Caco-2 (cell line): ENCODE measurements at regions not wholly inside any gene's neighbourhood (a gene's known extent, or its start where the extent isn't known, plus 50 kb on each side); places are given as distances from the start of the nearest gene placed in this dataset.

Experiments
- BruUV-seq: library from RNA; stranded (reverse); fragments of 400-500 nt; replicated peaks from 2 replicates; lab custom pipeline; 2021; lab: Mats Ljungman, UMichigan
- CTCF ChIA-PET: fragments of 300-600 bp; sonication (Branson Sonifier 250); formaldehyde crosslinking; loops from one replicate; lab custom pipeline; 2022; ENCODE audit warnings: antibody characterized with exemption; lab: Charles Lee
- POLR2A ChIA-PET: fragments of 300-600 bp; sonication (Branson Sonifier 250); formaldehyde crosslinking; loops from one replicate; lab custom pipeline; 2022; ENCODE audit warnings: antibody characterized with exemption; lab: Charles Lee
- DNase-seq, 2 experiments: peaks; one replicate each; pipeline versions ENCODE4 v3.0.0 to v3.0.0-alpha.2; 2020 to 2022
- H3K27me3 ChIP-seq: replicated peaks from 2 replicates; pipeline ENCODE4 v1.6.0; 2011; ENCODE audit warnings: low read length; ENCODE audit not compliant: control insufficient read depth, insufficient read depth
- H3K36me3 ChIP-seq: 2 replicates; pipeline ENCODE4 v1.5.1; 2011; ENCODE audit warnings: low read length; ENCODE audit not compliant: control insufficient read depth, insufficient read depth
- H3K4me1 ChIP-seq: fragments of 250-450 bp; sonication (Bioruptor Pico); 2 replicates; pipeline ENCODE4 v1.5.1; 2020; ENCODE audit warnings: mild to moderate bottlenecking
- H3K4me3 ChIP-seq: 2 replicates; pipeline ENCODE4 v1.5.1; 2011; ENCODE audit warnings: low read depth, mild to moderate bottlenecking, control low read depth, low read length
- H3K9me3 ChIP-seq: fragments of 250-450 bp; sonication (Bioruptor Pico); 2 replicates; pipeline ENCODE4 v1.5.1; 2020; ENCODE audit warnings: mild to moderate bottlenecking, moderate library complexity
- H3K27ac Mint-ChIP-seq: one replicate; pipeline ENCODE4 v1.8.0; 2022; ENCODE audit warnings: mixed read lengths; ENCODE audit not compliant: unreplicated experiment
- H3K27me3 Mint-ChIP-seq: one replicate; pipeline ENCODE4 v1.8.0; 2022; ENCODE audit warnings: mixed read lengths; ENCODE audit not compliant: insufficient read depth, unreplicated experiment
- H3K36me3 Mint-ChIP-seq: one replicate; pipeline ENCODE4 v1.8.0; 2022; ENCODE audit warnings: mild to moderate bottlenecking, mixed read lengths; ENCODE audit not compliant: insufficient read depth, unreplicated experiment
- H3K4me1 Mint-ChIP-seq: one replicate; pipeline ENCODE4 v1.8.0; 2022; ENCODE audit warnings: low read depth, mixed read lengths; ENCODE audit not compliant: unreplicated experiment
- H3K4me3 Mint-ChIP-seq: one replicate; pipeline ENCODE4 v1.8.0; 2022; ENCODE audit warnings: mild to moderate bottlenecking, moderate library complexity, mixed read lengths; ENCODE audit not compliant: unreplicated experiment
- H3K9me3 Mint-ChIP-seq: one replicate; pipeline ENCODE4 v1.8.0; 2022; ENCODE audit warnings: mixed read lengths; ENCODE audit not compliant: unreplicated experiment
- intact Hi-C: fragments of 100-400 bp; cut with micrococcal nuclease; formaldehyde crosslinking; loops from one replicate; pipeline ENCODE4 v1.10.0; 2022; ENCODE audit not compliant: unreplicated experiment
- TF ChIP-seq, protein P1 (sequence below), 2 experiments: fragments of 200-600 bp in 1 of 2; IDR thresholded peaks; 1 replicate in 1 of 2; 2 replicates in 1 of 2; pipeline versions ENCODE4 v1.5.1 to v1.8.0; 2011 to 2022; ENCODE audit warnings: antibody characterized with exemption in 1 of 2, control low read depth in 1 of 2, inconsistent platforms in 1 of 2, low read depth in 1 of 2, low read length in 1 of 2, mild to moderate bottlenecking in 1 of 2, moderate library complexity in 1 of 2; ENCODE audit not compliant: insufficient read depth in 1 of 2, severe bottlenecking in 1 of 2, unreplicated experiment in 1 of 2

DNA sequence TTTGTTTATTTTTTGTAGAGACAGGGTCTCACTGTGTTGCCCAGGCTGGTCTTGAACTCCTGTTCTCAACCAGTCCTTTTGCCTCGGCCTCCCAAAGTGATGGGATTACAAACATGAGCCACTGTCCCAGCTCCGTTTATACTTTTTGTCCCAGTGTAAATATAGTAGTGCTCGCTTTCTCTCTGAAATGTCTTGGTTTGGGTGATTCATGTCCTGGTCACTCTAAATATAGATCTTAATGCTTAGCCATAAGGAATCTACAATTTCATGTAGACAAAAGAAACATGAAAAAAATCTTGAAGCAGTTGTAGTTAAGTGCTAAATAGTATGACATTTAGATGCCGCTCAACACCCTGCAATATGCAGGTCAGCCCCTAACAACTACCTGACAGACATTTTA, 126.9 kb downstream of the KATNIP start:
- H3K9me3 Mint-ChIP-seq, result peaks cover 11% of the 10 kb centered on the region
- no peaks in the 10 kb centered on the region for H3K27me3 ChIP-seq
- H3K36me3 ChIP-seq, result no peaks in the 10 kb centered on the region
- DNase-seq, result no peak
- H3K4me1 Mint-ChIP-seq, result peaks cover 13% of the 10 kb centered on the region
- BruUV-seq, result no TSS peak
- peak overlapping the region; percentile 53 for H3K27ac Mint-ChIP-seq
- intact Hi-C loops, result no loop called here
- ChIA-PET POLR2A (no interaction called here), CTCF (no interaction called here)
- H3K4me1 ChIP-seq, result peaks cover 9% of the 10 kb centered on the region
- no peak overlapping the region for H3K4me3 ChIP-seq
- peaks cover 12% of the 10 kb centered on the region for H3K36me3 Mint-ChIP-seq
- TF ChIP-seq, protein P1, sequence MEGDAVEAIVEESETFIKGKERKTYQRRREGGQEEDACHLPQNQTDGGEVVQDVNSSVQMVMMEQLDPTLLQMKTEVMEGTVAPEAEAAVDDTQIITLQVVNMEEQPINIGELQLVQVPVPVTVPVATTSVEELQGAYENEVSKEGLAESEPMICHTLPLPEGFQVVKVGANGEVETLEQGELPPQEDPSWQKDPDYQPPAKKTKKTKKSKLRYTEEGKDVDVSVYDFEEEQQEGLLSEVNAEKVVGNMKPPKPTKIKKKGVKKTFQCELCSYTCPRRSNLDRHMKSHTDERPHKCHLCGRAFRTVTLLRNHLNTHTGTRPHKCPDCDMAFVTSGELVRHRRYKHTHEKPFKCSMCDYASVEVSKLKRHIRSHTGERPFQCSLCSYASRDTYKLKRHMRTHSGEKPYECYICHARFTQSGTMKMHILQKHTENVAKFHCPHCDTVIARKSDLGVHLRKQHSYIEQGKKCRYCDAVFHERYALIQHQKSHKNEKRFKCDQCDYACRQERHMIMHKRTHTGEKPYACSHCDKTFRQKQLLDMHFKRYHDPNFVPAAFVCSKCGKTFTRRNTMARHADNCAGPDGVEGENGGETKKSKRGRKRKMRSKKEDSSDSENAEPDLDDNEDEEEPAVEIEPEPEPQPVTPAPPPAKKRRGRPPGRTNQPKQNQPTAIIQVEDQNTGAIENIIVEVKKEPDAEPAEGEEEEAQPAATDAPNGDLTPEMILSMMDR (IDR thresholded peaks at IDR 0.05; ENCODE audit: insufficient read depth in 1 of 2, low read depth in 1 of 2, low read length in 1 of 2, severe bottlenecking in 1 of 2, unreplicated experiment in 1 of 2), result no peak
- no peaks in the 10 kb centered on the region for H3K27me3 Mint-ChIP-seq
- no peaks in the 10 kb centered on the region; the same call in 1 of the 2 replicates for H3K9me3 ChIP-seq
- H3K4me3 Mint-ChIP-seq, result no peak overlapping the region

DNA sequence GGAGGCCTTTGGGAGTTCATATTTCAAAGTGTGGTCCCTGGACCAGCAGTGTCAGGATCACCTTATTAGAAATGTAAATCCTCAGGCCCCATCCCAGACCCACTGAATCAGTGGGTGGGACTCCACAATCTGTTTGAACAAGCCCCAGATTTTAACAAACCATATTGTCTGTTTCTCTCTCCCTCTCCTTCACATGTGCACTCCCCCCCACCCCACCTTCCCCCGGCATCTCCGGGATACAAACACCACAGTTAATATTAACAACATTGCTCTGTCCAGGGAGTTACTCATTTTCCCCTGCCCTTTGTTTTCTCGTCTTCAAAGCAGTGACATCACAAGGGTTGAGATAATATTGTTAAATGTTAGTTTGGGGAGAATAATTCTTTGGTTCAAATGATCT, 127.3 kb downstream of the KATNIP start:
- intact Hi-C loops, result no loop called here
- CTCF ChIA-PET, result no interaction called here
- no peak for DNase-seq
- BruUV-seq, result no TSS peak
- POLR2A ChIA-PET, result no interaction called here
- Mint-ChIP-seq H3K36me3 (peaks cover 8% of the 10 kb centered on the region), H3K9me3 (peaks cover 11% of the 10 kb centered on the region), H3K27ac (peak overlapping the region; percentile 53), H3K4me1 (peaks cover 8% of the 10 kb centered on the region), H3K27me3 (no peaks in the 10 kb centered on the region), H3K4me3 (no peak overlapping the region)
- H3K36me3 ChIP-seq, result no peaks in the 10 kb centered on the region
- H3K27me3 ChIP-seq, result no peaks in the 10 kb centered on the region
- H3K9me3 ChIP-seq, result no peaks in the 10 kb centered on the region; the same call in 1 of the 2 replicates
- TF ChIP-seq, protein P1 (IDR thresholded peaks at IDR 0.05; ENCODE audit: insufficient read depth in 1 of 2, low read depth in 1 of 2, low read length in 1 of 2, severe bottlenecking in 1 of 2, unreplicated experiment in 1 of 2), result no peak
- H3K4me3 ChIP-seq, result no peak overlapping the region
- H3K4me1 ChIP-seq, result peaks cover 8% of the 10 kb centered on the region

DNA sequence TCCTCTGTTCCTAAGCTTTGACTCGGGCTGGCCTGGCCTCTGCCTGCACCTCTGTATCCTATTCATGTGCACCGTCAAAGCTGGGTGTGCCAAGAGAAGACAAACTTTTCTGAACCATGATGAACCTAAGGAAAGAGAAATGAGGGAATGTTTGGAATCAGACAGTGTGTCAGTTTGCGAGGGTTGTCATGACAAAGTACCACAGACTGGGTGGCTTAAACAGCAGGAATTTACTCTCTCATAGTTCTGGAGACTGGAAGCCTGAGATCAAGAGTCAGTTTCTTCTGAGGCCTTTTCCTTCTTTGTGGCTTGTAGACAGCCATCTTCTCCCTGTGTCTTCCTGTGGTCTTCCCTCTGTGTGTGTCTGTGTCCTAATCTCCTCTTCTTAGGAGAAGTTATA, 129.0 kb downstream of the KATNIP start:
- H3K9me3 Mint-ChIP-seq, result peaks cover 10% of the 10 kb centered on the region
- POLR2A ChIA-PET, result no interaction called here
- H3K36me3 Mint-ChIP-seq, result peaks cover 7% of the 10 kb centered on the region
- H3K4me3 ChIP-seq, result no peak overlapping the region
- H3K36me3 ChIP-seq, result no peaks in the 10 kb centered on the region
- DNase-seq, result no peak
- peaks cover 7% of the 10 kb centered on the region for H3K4me1 Mint-ChIP-seq
- no peaks in the 10 kb centered on the region for H3K27me3 ChIP-seq
- no TSS peak for BruUV-seq
- peaks cover 8% of the 10 kb centered on the region for H3K4me1 ChIP-seq
- intact Hi-C loops, result no loop called here
- no peak overlapping the region for H3K4me3 Mint-ChIP-seq
- TF ChIP-seq, protein P1 (IDR thresholded peaks at IDR 0.05; ENCODE audit: insufficient read depth in 1 of 2, low read depth in 1 of 2, low read length in 1 of 2, severe bottlenecking in 1 of 2, unreplicated experiment in 1 of 2), result no peak
- no peaks in the 10 kb centered on the region; the same call in 1 of the 2 replicates for H3K9me3 ChIP-seq
- H3K27ac Mint-ChIP-seq, result no peak overlapping the region
- H3K27me3 Mint-ChIP-seq, result no peaks in the 10 kb centered on the region
- CTCF ChIA-PET, result no interaction called here
